ENCODE measurements at regions not wholly inside any gene's neighbourhood (a gene's known extent, or its start where the extent isn't known, plus 50 kb on each side); places are given as distances from the start of the nearest gene placed in this dataset.
"Not testable (repeated sequence)": the region's sequence is repeated elsewhere in the genome, so short reads cannot be mapped to it uniquely, and the experiment has no call there.

DNA sequence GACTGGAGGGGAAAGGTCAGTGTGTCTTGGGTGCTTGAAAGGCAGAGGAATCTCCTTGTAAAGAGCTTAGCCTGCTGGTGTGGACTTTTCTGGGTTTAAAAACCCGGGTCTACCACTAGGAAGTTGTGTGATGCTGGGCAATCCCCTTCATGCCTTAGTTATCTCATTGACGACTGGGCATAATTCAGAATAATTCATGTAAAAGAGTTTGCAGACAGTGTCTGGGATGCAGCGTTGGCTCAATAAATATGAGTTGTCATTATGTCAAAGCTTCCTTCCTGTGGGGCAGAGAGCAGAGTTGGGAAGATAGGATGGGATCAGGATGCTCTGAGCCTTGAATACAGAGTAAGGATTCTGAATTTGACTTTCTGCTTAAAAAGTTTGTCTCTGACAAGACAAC is 196.4 kb downstream of the ADRA2A start:
- DNase-seq = no peak

DNA sequence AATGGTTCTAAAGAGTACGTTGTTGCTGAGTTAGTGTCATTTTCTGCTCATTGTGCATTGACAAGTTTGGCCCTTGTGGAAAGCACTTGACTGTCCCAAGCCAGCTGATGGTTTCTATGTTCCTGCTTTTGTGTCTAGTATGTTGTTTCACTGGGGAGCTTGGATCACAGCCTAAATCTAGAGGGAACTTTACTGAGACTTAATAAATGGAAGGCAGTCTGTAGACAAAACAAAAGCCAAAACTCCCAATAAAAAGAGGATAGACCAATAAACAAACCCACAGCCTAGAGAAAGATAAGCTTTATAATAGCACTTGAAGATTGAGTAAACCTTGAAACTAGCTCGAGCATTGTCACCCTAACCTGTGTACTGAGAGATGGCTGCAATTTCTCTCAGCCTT is 196.8 kb downstream of the ADRA2A start:
- DNase-seq = no peak

DNA sequence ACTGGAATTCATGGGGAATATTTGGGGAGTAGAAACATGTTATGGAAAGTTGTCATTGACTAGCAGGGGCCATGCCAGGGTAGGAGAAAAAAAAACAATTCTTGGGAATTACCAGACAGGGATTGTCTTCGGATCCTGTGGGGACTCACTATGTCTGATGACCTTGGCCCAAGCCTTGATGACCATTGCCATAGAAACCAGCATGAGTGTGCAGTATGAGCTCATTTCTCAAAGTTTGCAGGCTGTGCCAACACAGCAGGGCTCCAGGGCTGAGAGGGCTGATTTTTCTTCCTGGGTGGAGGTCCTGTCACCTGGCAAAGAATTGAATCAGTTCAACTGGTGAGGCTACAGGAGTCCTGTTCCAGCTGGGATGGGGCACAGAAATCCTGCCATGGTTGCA is 198.3 kb downstream of the ADRA2A start:
- DNase-seq = no peak

DNA sequence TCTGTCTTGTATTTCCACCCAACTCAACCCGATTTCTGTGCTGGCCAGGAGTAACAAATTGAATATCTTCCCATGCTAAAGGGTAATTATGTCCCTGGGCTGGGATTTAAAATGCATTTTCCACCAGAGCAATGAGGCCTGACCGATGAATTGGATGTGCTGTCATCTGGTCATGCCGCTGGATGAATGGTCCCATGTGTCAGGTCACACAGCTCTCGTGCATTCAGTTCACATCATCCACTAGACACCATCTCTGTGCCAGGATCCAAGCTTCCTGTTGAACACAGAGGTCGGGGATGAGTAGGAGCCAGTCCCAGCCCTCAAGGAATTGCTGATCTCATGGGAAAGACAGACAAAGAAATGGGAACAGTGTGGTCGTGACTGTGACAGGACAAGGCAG is 200.8 kb downstream of the ADRA2A start:
- DNase-seq = no peak

DNA sequence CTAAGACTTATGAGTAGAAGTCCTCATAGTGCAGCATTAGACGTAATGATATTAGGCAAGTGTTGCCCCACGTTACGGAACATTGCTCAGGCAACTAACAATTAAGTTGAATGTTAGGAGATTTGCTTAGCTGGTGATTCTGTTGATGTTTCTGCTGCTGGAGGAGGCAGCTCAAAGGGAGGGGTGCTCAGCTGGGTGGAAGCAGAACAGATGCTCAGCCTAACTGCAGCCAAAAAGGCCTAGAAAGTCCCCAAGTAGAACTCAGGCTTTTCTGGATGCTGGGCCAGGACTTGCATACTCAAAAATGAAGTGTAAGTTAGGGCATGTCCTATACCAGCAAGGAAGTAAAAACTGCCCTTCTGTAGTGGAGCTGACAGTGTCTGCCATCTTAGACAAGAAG is 201.4 kb downstream of the ADRA2A start:
- DNase-seq = no peak

DNA sequence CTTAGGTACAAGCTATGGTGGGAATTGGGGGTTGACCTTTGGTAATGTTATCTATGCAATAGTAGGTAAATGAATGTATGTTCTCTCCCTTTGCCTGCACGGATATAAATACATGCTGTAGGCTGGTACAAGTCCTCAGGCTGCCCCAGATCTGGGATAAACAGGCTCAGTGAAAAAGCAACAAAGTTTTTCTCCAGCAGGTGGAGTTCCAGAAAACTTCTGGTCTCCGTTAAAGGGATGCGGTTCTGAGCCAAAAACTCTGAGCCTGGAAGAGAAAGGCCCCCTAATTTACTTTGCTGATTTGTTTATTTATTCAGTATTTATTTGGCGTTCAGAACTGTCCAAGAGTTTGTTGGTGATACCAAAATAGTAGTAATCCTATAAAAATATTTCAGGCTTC is 204.7 kb downstream of the ADRA2A start:
- DNase-seq = no peak

DNA sequence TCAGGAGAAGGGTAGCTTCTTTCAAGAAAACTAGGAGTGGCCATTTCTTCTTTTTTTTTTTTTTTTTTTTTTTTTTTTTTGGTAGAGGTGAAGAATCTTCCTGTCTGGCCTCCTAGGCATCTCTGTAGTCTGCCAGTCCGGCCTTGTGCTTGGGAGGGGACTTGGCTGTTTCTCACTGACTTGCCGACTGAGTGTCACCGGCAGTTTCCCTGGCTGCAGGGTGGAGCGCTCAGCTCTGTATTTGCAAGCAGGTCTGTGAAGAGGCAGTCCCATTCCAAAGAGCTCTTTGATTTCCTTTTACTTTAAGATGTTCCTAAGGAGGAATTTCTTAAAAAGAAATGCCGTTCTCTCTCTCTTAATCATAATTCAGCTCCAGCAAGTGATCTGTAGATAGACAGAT is 212.6 kb downstream of the ADRA2A start:
- DNase-seq = no peak

DNA sequence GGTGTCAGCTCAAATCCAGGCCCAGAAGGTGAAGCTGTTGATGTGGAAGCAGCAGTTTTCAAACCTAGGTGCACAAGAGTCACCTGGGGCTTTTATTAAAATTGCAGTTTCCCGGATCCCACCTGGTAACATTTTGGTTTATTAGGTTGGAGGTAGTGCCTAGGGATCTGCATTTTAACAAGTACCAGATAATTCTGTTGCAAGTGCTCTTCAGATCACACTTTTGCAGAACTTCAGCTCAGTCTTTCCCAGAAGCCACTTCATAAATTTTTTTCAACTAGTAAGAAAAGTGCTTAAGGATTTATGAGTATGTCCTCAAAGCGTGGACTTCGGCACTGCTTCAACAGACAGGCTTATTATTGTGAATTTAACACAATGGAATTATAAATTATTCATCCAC is 213.8 kb downstream of the ADRA2A start:
- DNase-seq = no peak

DNA sequence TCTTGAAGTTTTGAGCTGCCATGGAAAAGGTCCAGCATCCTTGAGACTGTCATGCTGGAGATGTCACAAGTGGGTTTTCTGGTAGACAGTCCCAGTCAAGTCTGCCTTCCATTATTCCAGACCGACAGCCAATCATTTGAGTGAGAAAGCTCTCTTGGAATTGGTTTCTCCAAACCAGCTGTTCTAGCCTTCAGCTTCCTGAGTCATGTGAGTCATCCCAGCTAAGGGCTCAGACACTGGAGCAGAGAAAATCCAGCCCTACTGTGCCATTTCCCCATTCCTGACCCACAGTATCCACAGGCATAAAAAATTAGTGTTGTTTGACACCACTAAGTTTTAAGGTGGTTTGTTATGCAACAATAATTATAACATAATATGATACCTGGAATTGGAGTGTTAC is 219.0 kb downstream of the ADRA2A start:
- DNase-seq = no peak

DNA sequence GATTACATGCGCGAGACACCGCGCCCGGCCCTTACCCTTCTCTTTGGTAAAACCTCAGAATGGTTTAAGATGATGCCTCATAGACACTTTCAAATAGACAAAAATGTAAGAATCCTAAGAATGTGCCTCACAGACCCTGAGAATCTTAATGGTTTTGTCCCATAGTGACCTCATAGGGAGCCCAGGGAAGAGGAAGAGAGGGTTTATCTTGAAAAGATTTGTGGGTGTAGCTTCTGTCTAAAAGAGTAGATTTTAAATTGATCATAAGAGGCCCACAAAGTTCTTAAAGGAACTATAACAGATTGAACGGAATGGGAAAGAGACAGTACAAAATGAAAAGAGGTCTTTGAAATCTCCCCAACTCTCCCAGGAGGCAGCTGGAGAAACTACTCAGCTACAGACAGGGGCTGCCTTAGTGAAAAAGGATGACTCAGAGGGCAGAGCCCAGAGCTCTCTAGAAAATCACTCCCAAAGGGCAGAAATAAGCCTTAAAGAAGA is 220.6 kb downstream of the ADRA2A start:
- no peak for DNase-seq

DNA sequence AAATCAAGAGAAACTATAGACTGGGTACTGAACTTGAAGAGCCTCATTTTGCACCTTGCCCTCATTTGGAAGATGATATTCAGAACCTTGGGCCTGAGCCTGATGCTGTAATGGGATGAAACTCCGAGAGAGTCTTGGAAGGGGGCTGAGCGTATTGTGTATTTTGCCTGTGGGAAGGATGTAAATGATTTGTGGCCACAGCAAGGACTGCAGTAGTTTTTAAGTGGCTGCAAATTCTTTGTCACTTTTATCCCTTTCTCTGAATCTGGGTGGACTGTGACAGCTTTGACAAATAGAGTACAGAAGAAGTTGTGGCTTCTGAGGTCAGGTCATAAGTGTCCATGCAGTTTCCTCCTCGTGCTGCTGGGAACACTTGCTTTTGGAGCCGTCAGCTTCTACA is 221.2 kb downstream of the ADRA2A start:
- no peak for DNase-seq

DNA sequence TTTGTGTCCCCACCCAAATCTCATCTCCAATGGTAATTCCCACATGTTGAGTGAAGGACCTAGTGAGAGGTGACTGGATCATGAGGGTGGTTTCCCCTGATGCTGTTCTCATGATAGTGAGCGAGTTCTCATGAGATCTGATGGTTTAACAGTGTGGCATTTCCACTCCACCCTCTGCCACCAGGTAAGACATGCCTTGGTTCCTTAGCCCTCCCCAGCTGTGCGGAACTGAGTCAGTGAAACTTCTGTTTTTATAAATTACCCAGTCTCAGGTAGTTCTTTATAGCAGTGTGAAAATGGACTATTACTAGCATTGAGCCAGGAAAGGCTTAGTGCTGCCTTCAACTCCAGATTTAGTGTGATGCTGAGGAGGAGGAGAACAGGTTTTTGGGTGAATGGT is 222.2 kb downstream of the ADRA2A start:
- no peak for DNase-seq

DNA sequence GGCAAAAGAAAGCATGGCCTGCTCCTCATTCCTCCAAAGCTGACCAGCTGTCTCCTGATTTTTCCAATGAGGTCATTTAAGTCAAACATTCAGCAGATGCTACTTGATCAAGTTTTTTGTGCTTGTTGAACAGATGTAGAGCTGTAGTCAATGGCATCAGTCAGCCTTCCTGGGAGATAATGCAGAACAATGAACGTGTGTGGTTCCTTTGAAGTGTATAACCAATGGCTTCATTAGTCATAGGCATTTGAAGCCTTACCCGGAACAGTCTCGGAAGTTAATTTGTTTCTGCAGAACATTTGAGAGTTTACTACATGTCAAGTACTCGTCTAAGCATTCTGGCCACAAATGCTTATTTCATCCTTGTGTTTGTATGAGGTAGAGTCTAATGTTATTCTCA is 227.1 kb downstream of the ADRA2A start:
- no peak for DNase-seq

DNA sequence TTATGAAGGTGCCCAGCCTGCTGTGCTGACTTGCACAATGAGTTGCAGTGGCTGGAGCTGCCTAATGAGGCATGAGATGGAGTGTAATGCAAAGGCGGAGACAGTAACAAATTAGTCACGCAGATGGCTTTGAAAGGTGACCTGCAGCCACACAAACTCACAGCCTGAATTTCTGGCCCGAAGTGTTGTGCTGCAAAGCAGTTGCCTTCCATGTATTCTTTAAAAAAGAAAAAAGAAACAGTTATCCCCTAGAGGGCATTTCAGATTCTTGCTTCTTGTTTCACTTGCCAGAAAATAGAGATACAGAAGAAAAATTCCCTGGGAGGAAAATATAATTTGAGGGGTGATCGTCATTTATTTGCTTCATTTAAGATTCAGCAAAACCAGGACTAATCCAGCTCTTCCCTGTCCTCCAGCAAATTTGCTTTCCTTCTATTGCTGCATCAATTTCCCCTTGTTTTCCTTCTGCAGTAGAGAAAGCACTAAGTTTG is 239.9 kb downstream of the ADRA2A start:
- no peak for DNase-seq

DNA sequence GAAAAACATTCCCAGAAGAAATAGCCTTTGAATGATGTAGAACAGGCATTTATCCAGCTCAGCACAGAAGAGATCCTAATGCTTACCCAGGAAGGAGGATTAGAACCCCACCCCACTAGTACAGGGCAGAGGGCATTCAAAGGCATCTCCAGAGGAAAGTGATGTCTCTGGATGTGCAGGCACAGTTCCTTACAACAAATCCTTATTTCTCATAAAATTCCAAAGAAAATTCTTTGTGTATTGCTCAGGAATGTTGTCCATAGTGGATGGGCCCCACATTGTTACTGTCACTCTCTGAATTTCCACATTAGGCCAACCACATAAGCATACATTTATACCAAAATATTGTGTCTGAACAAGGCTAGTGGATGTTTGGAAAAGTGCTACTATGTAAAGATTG is 243.0 kb downstream of the ADRA2A start:
- DNase-seq = no peak

DNA sequence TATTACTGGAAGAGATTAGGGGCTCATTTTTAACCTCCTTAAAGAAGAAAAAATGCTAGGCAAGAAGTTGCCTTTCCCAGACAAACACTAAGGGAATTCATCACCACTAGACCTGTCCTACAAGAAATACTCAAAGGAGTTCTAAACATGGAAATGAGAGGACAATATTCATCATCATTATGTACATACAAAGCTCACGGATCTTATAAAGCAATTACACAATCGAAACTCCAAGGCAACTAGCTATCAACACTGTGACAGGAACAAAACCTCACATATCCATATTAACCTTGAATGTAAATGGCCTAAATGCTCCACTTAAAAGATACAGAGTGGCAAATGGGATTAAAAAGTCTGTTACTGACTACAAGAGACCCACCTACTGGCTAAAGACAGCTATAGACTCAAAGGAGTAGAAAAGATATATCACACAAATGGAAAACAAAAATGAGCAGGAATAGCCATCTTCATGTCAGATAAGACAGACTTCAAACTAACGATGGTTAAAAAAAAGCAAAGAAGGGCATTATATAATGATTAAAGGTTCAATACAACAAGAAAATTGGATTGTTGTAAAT is 246.6 kb downstream of the ADRA2A start:
- no peak for DNase-seq

DNA sequence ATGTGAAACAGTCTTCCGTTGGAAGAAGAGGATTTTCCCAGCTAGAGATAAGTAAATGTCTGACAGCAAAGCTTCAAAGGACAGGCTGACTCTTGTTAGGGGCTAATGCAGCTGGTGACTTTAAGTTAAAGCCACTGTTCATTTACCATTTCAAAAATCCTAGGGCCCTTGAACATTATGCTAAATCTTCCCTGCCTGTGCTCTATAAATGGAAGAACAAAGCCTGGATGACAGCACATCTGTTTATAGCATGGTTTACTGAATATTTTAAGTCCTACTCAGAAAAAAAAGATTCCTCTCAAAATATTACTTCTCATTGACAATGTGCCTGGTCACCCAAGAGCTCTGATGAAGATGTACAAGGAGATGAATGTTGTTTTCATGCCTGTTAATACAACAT is 255.3 kb downstream of the ADRA2A start:
- DNase-seq = not testable (repeated sequence)

DNA sequence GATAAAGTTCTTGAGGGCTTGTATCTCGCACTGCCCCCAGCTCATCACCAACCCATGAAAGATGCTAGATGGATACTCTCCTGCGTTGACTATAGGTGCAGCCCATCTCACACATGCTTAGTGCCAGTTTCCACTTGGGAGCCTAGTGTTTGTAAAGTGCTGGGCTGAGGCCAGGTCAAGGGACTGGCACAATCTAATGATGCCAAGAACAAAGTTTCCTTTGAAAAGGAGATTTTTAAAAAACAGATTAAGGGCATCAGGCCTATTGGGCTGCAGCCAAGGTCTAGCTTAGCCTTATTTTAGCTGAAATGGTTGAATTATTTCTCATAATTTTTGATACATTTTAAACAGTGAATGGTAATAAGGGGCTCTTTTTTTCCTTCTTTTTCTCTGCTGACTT is 259.0 kb downstream of the ADRA2A start:
- no peak for DNase-seq

DNA sequence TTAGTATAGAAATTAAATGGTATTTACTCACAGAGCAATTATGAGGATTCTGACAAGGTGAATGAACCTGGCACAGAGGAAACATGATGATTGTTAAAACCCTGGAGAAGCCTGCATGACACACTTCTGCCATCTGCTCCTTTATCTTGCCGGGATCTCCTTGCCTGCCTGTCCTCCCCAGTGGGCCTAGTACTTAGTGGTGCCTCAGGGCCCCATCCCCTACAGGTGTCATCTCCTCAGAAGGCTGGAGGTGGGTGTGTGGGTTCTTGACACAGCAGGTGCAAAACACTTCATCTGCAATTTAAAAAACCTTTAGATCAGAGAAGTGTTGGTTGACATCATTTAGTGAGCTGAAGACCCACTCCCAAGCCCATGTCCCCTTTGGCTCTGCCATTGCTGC is 261.2 kb downstream of the ADRA2A start:
- DNase-seq = no peak

DNA sequence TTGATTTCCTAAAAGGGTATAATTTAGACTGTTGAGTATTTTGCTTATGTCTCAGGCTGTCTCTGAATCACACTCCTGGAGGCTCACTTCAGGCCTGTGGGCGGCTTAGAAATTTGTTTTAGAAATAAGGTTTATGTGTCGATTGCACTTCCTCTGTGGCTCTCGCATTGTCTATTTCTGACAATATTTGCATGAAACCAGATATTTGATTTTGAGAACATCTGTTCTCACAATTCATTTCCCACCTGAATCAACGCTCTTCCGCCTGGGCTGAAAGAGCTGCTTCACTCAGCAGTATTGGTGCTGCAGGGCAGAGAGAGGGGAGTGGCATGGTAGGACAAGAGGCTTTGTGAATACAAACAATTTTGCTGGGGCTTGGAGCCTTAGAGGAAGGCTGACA is 262.0 kb downstream of the ADRA2A start:
- DNase-seq = no peak

DNA sequence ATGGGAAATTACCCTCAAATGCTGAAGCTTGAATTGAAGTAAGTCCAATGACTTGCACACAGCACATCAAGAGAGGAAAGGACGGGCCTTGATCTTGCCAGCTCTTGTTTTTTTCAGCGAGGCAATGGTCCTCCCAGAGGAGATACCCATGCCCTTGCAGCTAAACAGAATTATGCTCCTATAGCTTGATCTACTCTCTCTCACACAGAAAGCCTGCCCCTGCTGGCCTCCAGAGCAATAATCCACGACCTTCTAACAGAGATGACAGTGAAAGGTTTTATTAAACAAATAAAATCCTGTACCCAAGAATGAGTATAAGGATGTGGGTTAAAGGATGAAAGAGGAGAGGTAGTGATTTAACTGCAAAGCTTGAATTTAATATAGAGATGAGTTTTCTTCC is 268.0 kb downstream of the ADRA2A start:
- no peak for DNase-seq

DNA sequence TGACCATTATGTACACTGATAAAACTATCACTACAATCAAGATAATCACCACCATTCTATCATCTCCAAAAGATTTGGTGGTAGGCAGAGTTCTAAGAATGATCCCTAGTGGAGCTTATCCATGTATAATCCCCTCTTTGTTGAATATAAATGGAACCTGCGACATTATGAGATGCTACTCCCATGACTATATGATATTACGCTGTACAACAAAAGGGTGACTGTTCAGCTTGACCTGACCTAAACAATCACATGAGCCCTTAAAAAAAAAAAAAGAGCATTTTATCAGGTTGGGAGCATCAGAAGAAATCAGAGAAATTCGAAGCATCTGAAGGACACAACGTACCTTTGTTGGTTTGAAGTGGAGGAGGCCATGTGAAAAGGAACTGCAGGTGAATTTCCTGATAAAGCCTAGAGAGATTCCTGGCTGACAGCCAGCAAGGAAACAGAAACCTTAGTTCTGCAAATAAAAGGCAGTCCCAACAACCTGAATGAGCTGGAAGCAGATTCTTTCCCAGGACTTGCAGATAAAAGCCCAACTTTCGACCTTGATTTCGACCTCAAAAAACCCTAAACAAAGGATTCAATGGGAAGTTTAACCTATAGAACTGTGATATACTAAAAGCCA is 270.7 kb downstream of the ADRA2A start:
- no peak for DNase-seq

DNA sequence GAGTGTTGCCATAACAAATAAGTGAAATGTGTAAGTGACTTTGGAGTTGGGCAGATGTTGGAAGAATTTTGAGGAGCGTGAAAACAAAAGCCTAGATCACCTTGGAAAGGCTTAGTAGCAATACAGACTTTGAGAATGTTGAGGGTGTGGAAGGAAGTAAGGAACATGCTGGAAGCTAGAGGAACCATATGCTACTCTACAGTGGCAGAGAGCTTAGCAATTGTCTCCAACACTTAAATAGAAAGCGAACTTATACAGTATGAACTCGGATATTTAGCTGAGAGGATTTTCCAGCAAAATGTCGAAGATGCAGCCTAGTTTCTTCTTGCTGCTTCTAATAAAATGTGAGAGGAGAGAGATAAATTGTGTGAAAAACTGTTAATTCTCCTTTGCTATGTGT is 271.2 kb downstream of the ADRA2A start:
- no peak for DNase-seq

DNA sequence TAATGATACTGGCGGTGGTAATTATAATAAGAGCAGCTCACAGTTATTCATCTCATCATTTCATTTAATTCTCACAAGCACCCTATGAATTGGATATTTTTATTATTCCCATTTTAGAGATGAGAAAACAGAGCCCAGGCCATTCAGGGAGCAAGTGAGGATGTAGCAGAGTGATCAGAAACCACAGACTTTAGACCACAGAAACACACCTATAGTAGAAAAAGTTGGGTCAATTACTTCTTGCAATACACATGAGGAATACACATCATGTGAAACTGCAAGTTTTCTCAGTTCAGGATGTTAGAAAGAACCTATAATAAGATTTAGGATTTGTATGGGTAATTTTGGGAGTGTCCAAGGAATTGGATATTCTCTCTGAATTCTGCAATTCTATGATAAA is 278.0 kb downstream of the ADRA2A start:
- no peak for DNase-seq

DNA sequence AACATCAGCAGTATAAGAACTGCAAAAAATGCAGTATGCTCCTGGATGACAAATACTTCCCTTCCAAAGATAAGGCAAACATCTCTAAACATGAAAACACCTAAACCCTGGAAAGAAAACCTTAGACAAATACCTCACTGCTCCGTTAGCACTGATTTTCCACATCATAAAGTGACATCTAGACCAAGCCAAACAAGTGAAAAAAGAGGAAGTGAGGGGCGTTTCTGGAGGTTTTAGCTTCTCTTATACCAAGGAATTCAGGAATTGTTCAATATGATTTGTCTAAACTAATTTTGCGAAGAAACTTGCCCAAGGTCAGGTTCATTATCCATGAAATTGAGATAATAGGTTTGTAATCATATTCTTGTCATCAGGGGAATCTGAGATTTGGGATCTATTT is 279.7 kb downstream of the ADRA2A start:
- DNase-seq = no peak
